ENCODE measurements at regions not wholly inside any gene's neighbourhood (a gene's known extent, or its start where the extent isn't known, plus 50 kb on each side); places are given as distances from the start of the nearest gene placed in this dataset.

DNA sequence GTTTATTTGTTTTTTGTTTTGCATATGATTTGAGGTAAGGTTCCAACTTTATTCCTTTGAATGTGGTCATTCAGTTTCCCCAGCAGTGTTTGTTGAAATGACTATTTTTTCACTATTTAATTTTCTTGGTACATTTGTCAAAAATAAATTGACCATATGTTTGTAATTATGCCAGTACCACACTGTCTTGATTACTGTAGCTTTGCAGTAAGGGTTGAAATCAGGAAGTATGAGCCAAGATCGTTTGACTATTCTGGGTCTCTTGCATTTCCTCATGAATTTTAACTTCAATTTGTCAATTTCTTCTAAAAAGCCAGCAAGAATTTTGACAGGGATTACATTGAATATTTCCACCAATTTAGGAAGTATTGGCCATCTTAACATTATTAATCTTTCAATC, 199.3 kb upstream of the PPFIA2 start:
- DNase-seq (ENCODE audit: low read depth in 2 of 2) = no peak

DNA sequence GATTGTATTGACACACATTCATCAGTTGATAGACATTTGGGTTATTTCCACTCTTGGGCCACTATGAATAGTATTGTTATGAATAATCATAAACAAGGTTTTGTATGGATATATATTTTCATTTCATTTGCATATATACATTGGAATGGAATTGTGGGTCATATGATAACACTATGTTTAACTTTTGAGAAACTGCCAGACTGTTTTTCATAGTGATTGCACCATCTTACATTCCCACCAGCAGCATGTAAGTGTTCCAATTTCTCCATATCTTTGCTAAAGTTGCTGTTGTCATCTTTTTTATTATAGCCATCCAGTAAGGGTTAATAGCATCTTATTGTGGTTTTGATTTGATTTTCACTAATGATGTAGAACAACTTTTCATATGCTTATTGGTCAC, 198.5 kb upstream of the PPFIA2 start:
- DNase-seq (ENCODE audit: low read depth in 2 of 2) = no peak

- DNase-seq (ENCODE audit: low read depth in 2 of 2) = no peak
These were observed 197.3 kb upstream of the PPFIA2 start for GRCh38 chr12:81956468-81956860.

DNA sequence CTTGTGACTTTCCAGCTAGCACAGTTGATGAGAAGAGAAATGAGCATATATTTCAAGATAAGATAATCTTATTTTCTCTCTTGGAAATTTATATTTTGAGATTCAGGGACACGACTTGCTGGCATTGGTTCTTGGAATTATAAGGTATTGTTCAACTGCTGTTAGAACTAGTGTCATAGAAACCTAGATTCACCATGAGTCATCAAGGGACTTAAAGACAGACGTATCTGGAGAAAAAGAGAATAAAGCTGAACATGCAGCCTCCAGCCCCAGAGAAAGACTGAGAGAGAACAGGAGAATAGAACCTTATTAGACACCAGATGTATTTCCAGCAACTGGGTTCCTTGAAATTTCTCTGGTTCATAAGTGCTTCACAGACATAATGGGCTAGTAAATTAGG, 194.4 kb upstream of the PPFIA2 start:
- DNase-seq (ENCODE audit: low read depth in 2 of 2) = no peak

- no peak for DNase-seq (ENCODE audit: low read depth in 2 of 2)
These were observed 191.7 kb upstream of the PPFIA2 start for GRCh38 chr12:81950871-81951270.

DNA sequence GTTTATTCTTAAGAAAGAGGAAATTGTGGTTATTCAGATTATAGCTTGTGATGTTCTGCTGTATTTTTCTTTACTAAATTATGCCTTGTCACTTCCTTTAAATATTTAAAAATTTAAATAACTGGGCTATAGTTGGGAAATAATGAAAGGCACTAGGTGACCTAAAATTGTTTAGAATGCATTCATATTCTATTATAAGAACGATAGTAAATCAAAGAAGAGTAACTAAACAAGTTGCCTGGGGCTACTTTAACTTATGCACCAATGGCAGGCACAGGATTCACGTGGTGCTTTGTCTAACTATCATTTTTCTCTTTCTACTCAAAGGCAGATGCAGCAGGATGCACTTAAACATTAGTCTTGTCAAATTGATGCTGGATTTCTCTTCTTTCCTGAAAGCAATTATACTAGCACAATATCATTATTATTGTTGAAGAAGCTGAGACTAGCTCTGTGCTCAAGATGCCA, 190.7 kb upstream of the PPFIA2 start:
- DNase-seq (ENCODE audit: low read depth in 2 of 2) = no peak

GRCh38 chr12:81949416-81949815, 190.3 kb upstream of the PPFIA2 start:
- no peak for DNase-seq (ENCODE audit: low read depth in 2 of 2)

DNA sequence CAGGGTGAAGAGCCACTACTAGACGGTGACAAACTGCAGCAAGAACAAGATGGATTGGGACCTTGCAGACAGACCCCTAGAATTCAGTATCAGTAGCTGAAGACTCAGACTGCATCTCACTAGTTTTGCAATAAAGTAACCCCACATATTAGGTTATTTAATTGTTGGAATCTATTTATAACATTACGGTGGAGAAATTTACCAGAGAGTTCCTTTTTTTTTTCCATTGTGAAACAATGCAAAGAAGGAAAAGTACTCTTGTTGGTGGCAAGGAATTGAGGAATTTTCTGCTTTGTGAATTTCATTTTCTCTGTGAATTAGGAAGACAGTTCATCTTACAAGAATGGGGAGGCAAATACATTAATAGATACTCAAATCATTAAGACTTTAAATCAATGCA, 185.7 kb upstream of the PPFIA2 start:
- DNase-seq (ENCODE audit: low read depth in 2 of 2) = no peak

- DNase-seq (ENCODE audit: low read depth in 2 of 2) = no peak
These were observed 183.4 kb upstream of the PPFIA2 start for GRCh38 chr12:81942594-81942993.

DNA sequence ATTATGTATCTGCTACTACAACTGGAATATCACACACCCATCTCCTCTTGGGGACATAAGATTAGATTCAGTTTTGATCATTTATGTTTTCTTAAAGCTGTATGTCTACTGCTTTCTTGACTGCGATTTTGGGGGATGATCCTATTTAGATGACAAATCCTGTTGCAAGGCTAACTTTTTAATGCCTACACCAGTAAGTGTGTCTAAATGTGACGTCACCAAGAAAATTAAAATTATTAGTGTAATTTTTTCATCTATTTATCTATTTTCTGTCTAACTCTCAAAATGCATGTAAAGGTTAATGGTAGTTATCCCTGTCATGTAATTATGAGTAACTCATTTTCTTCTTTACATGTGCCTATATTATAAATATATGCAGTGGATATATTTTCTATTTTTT, 170.9 kb upstream of the PPFIA2 start:
- DNase-seq (ENCODE audit: low read depth in 2 of 2) = no peak

GRCh38 chr12:81896771-81897170, 137.6 kb upstream of the PPFIA2 start:
- no peak for DNase-seq (ENCODE audit: low read depth in 2 of 2)

DNA sequence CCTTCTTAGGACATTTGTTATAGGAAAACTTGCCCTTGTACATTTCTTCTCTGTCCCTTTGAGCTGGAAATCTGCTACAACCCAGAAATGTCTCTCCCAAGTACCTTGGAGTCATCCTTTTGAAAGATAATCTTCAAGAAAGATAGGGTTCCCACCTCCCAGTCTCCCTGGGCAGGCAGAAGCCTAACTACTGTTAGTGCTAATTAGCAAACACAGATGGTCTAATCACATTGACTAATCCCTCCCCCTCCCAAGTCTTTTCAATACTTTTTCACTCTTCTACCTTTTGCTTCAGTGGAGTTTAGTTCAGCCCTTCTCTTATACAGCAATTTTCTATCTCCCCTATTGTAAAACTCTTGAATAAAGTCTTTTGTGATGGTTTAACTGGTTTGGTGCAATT, 129.8 kb upstream of the PPFIA2 start:
- DNase-seq (ENCODE audit: low read depth in 2 of 2) = no peak

DNA sequence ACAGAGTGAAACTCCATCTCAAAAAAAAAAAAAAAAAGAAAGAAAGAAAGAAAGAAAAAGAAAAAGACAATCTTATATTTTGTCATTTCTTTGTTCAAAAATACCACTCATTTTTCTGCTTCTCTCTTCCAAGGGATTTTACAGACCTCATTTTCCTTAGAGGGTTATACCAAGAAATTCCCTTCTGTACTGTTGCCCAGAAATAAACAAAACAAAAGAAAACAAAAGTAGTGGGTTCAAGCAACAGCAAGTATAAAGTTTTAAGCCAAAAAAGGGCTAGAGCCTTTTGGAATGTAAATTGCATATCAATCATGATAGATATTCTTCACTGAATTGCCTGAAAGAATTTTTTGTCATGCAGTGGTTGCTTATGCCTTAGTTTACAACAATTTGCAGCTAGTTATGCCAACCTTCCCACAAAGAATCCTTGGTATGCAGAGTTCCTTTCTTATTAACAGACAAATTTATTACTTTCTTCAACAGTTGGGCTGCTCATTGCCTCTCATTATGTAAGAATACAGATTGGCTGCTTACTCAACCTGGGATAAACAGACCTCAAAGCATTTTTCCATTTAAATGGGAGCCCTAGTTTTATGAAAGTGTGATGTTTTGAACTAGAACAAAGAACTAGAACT, 129.1 kb upstream of the PPFIA2 start:
- no peak for DNase-seq (ENCODE audit: low read depth in 2 of 2)

- no peak for DNase-seq (ENCODE audit: low read depth in 2 of 2)
These were observed 115.4 kb upstream of the PPFIA2 start for GRCh38 chr12:81874586-81874985.

DNA sequence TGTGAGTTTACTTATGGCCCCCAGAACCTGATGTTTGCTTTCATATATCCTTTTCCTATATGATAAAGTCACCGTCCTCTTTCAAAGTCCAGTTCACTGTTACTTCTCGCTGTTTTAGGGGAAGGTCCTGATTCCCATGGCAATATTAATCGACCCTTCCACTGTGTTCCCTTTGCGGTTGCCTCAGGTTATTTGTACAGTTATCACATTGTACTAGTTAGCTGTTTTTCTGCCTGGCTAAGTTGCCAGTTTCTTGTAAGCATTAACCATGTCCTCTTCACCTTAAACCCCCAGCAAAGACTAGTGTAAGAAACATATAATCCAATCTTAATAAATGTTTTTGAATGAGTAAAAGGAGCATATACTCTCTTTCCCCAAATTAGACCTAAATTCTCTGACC, 115.0 kb upstream of the PPFIA2 start:
- DNase-seq (ENCODE audit: low read depth in 2 of 2) = no peak

GRCh38 chr12:81872400-81872799, 113.2 kb upstream of the PPFIA2 start:
- no peak for DNase-seq (ENCODE audit: low read depth in 2 of 2)

GRCh38 chr12:81866081-81866480, 106.9 kb upstream of the PPFIA2 start:
- DNase-seq (ENCODE audit: low read depth in 2 of 2) = no peak

- no peak for DNase-seq (ENCODE audit: low read depth in 2 of 2)
These were observed 104.3 kb upstream of the PPFIA2 start for GRCh38 chr12:81863406-81863805.

DNA sequence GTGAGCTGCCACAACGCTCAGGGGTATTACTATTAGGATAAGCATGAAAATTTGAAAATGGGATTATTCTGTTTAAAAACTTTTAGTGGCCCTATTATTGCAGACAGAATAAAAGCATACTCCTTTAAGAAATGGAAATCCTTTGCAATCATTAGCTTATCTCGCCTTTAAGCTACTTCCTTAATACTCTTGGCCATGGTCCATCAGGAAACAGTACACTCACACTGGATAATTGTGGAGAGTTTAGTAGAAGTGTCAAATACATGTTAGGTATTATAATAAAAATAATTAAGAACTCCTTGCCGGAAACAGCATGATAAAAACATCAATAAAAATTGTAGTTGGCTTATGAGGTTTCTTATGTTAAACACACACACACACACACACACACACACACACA, 100.4 kb upstream of the PPFIA2 start:
- no peak for DNase-seq (ENCODE audit: low read depth in 2 of 2)

- no peak for DNase-seq (ENCODE audit: low read depth in 2 of 2)
These were observed 84.4 kb upstream of the PPFIA2 start for GRCh38 chr12:81843599-81843998.

DNA sequence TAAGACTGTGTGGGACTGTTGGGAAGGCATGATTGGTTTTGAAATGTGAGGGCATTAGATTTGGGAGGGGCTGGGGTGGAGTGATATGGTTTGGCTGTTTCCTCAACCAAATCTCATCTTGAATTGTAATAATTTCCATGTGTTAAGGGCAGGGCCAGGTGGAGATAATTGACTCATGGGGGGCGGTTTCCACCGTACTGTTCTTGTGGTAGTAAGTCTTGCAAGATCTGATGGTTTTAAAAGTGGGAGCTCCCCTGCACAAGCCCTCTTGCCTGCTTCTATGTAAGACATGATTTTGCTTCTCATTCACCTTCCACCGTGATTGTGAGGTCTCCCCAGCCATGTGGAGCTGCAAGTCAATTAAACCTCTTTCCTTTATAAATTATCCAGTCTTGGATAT, 76.6 kb upstream of the PPFIA2 start:
- DNase-seq (ENCODE audit: low read depth in 2 of 2) = no peak

DNA sequence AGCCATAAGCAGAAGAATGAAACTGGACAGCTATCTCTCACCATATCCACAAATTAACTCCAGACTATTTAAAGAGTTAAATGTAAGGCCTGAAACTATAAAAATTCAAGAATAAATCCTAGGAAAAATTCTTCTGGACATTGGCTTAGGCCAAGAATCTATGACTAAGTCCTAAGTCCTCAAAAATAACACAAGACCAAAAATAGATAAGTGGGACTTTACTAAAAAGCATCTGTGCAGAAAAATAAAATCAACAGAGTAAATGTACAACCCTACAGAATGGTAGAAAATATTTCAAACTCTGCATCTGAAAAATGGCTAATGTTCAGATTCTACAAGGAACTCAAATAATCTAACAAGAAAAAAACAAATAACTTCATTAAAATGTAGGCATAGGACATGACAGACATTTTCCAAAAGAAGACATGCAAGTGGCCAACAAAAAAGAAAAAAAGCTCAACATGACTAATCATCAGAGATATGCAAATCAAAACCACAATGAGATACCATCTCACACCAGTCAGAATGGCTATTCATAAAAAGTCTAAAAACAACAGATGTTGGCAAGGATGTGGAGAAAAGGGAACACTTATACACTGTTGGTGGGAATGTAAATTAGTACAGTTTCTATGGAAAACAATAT, 61.0 kb upstream of the PPFIA2 start:
- no peak for DNase-seq (ENCODE audit: low read depth in 2 of 2)

GRCh38 chr12:81815611-81816010, 56.5 kb upstream of the PPFIA2 start:
- no peak for DNase-seq (ENCODE audit: low read depth in 2 of 2)

- DNase-seq (ENCODE audit: low read depth in 2 of 2) = no peak
These were observed 52.6 kb upstream of the PPFIA2 start for GRCh38 chr12:81811778-81812125.

All from stimulated activated CD8-positive, alpha-beta memory T cell treated with anti-CD3 and anti-CD28 coated beads, Interleukin-7, amount 100 ng/mL, for 4 hours (primary cell).